ENCODE measurements at regions not wholly inside any gene's neighbourhood (a gene's known extent, or its start where the extent isn't known, plus 50 kb on each side); places are given as distances from the start of the nearest gene placed in this dataset.

DNA sequence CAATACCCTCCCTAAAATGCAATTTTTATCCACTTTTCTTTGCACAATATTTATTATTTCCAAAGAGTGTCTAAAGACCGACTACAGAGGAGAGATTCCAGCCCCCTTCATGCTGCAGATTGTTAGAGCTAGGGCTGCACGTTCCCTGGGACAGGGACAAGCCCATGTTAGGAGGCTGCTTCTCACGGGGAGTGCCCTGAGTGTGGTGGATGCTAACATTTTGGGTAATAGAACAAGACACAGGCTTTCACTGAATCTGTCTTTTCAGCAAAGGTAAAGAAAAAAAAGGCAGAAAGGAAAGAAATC lies 125.4 kb downstream of the RIPK4 start:
- no peaks in the 10 kb centered on the region for H3K79me2 ChIP-seq (ENCODE audit: control insufficient read depth, low read length)
- H3K27me3 ChIP-seq (ENCODE audit: control insufficient read depth, low read length), result peaks cover 16% of the 10 kb centered on the region
- no peaks in the 10 kb centered on the region for H3K4me1 ChIP-seq (ENCODE audit: control insufficient read depth, low read length)
- no peak overlapping the region for H3K4me2 ChIP-seq (ENCODE audit: low read length)
- H3K9me2 ChIP-seq (replicated peaks; ENCODE audit: control insufficient read depth, low read length), result no peaks in the 10 kb centered on the region
- no peaks in the 10 kb centered on the region for H3K36me3 ChIP-seq (ENCODE audit: control insufficient read depth, low read length)
- no peak overlapping the region for H3K27ac ChIP-seq (ENCODE audit: low read depth, low read length)
- no peaks in the 10 kb centered on the region for H4K20me1 ChIP-seq (ENCODE audit: control insufficient read depth, insufficient read depth, low read depth, low read length)
- TF ChIP-seq EZH2phosphoT487 (IDR thresholded peaks at IDR 0.05; ENCODE audit: borderline replicate concordance, low read length) (no peak), CTCF (IDR thresholded peaks at IDR 0.05; ENCODE audit: low read depth, low read length, poor library complexity, severe bottlenecking) (no peak)
- no peaks in the 10 kb centered on the region for H3F3A ChIP-seq (ENCODE audit: control insufficient read depth, insufficient read depth)
- H3K9me3 ChIP-seq (ENCODE audit: control insufficient read depth, insufficient read depth, low read length), result no peaks in the 10 kb centered on the region
- no peak overlapping the region for H3K4me3 ChIP-seq (ENCODE audit: low read length)

DNA sequence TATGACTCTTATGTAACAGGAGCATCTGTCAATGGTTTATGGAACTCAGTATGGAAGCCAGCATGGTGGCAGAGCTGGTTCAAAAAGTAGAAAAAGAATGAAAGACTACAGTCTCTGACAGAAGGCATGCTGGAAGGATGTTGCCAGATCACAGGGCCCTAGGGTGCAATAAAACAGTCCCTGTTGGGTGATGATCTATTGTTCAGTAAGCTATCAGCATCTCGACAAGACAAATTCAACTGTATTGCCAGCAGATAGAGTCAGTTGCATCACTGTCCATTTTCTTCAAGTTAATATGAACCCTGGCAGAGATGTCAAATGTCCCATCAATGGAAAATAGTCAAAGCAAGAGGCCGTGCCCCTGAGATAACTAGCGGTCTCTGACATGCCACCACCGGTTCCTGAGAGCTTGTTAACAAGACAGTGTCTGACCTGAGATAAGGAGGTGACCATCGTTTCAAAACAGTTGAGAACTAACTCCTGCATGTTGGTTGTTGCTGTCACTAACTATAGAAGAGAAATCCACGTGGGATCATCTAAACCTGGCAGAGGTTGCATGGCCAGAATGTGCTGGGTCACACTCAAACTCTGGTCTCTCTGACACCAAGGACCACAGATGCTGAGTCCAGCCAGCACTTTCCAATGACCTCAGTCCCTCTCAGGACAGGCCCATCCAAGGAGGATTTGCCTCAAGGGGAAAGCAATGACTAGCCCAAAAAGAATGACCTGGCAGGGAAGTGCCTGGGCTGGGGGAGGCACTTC lies 125.9 kb downstream of the RIPK4 start:
- H3K36me3 ChIP-seq (ENCODE audit: control insufficient read depth, low read length), result no peaks in the 10 kb centered on the region
- peaks cover 16% of the 10 kb centered on the region for H3K27me3 ChIP-seq (ENCODE audit: control insufficient read depth, low read length)
- no peak overlapping the region for H3K4me3 ChIP-seq (ENCODE audit: low read length)
- TF ChIP-seq EZH2phosphoT487 (IDR thresholded peaks at IDR 0.05; ENCODE audit: borderline replicate concordance, low read length), result no peak
- TF ChIP-seq CTCF (IDR thresholded peaks at IDR 0.05; ENCODE audit: low read depth, low read length, poor library complexity, severe bottlenecking), result no peak
- no peaks in the 10 kb centered on the region for H3K4me1 ChIP-seq (ENCODE audit: control insufficient read depth, low read length)
- no peaks in the 10 kb centered on the region for H3K9me2 ChIP-seq (replicated peaks; ENCODE audit: control insufficient read depth, low read length)
- H3K27ac ChIP-seq (ENCODE audit: low read depth, low read length), result no peak overlapping the region
- no peak overlapping the region for H3K4me2 ChIP-seq (ENCODE audit: low read length)
- no peaks in the 10 kb centered on the region for H4K20me1 ChIP-seq (ENCODE audit: control insufficient read depth, insufficient read depth, low read depth, low read length)
- no peaks in the 10 kb centered on the region for H3F3A ChIP-seq (ENCODE audit: control insufficient read depth, insufficient read depth)
- H3K9me3 ChIP-seq (ENCODE audit: control insufficient read depth, insufficient read depth, low read length), result no peaks in the 10 kb centered on the region
- H3K79me2 ChIP-seq (ENCODE audit: control insufficient read depth, low read length), result no peaks in the 10 kb centered on the region

DNA sequence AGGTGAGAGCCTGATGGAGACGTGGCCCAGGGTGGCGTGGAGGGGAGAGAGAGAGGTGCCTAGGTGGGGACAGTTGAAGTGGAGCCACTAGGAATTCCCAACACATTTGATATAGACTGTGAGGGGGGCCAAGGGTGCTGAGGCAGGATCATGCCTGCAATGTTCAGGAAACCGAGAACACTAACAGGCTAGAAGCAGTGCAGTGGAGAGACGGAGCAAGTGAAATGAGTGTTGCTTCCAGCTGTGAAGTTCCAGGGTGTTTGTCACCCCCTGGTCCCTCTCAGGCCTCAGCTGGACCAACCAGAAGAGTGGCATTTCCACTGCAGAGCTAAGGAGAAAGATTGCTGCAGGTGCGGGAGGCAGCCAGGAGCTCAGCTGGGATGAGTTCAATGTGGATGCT lies 127.1 kb downstream of the RIPK4 start:
- H4K20me1 ChIP-seq (ENCODE audit: control insufficient read depth, insufficient read depth, low read depth, low read length), result no peaks in the 10 kb centered on the region
- H3F3A ChIP-seq (ENCODE audit: control insufficient read depth, insufficient read depth), result no peaks in the 10 kb centered on the region
- no peaks in the 10 kb centered on the region for H3K79me2 ChIP-seq (ENCODE audit: control insufficient read depth, low read length)
- no peak for TF ChIP-seq EZH2phosphoT487 (IDR thresholded peaks at IDR 0.05; ENCODE audit: borderline replicate concordance, low read length)
- no peak for TF ChIP-seq CTCF (IDR thresholded peaks at IDR 0.05; ENCODE audit: low read depth, low read length, poor library complexity, severe bottlenecking)
- H3K27ac ChIP-seq (ENCODE audit: low read depth, low read length), result no peak overlapping the region
- H3K27me3 ChIP-seq (ENCODE audit: control insufficient read depth, low read length), result peaks cover 16% of the 10 kb centered on the region
- H3K36me3 ChIP-seq (ENCODE audit: control insufficient read depth, low read length), result no peaks in the 10 kb centered on the region
- H3K4me1 ChIP-seq (ENCODE audit: control insufficient read depth, low read length), result no peaks in the 10 kb centered on the region
- no peaks in the 10 kb centered on the region for H3K9me2 ChIP-seq (replicated peaks; ENCODE audit: control insufficient read depth, low read length)
- no peak overlapping the region for H3K4me3 ChIP-seq (ENCODE audit: low read length)
- H3K4me2 ChIP-seq (ENCODE audit: low read length), result no peak overlapping the region
- H3K9me3 ChIP-seq (ENCODE audit: control insufficient read depth, insufficient read depth, low read length), result no peaks in the 10 kb centered on the region
